Activated T-cell treated with anti-CD3 and anti-CD28 coated beads, Interleukin-2, amount 50 U/mL, for 24 hours (primary cell): ENCODE measurements at regions not wholly inside any gene's neighbourhood (a gene's known extent, or its start where the extent isn't known, plus 50 kb on each side); places are given as distances from the start of the nearest gene placed in this dataset.
A peak's percentile ranks its signal among the peaks of the same experiment; 100 is the strongest.

Source experiments
- DNase-seq: peaks from one replicate; pipeline ENCODE4 v3.0.0-alpha.2; 2020
- H3K27ac Mint-ChIP-seq: 2 replicates; pipeline ENCODE4 v1.8.0; 2020; ENCODE audit warnings: mild to moderate bottlenecking, mixed read lengths
- H3K27me3 Mint-ChIP-seq: 2 replicates; pipeline ENCODE4 v1.8.0; 2020; ENCODE audit warnings: mixed read lengths
- H3K36me3 Mint-ChIP-seq: 2 replicates; pipeline ENCODE4 v1.8.0; 2020; ENCODE audit warnings: low read depth, mixed read lengths
- H3K4me1 Mint-ChIP-seq: 2 replicates; pipeline ENCODE4 v1.8.0; 2020; ENCODE audit warnings: low read depth, mixed read lengths
- H3K4me3 Mint-ChIP-seq: 2 replicates; pipeline ENCODE4 v1.8.0; 2020; ENCODE audit warnings: mild to moderate bottlenecking, moderate library complexity, mixed read lengths
- H3K9me3 Mint-ChIP-seq: 2 replicates; pipeline ENCODE4 v1.8.0; 2020; ENCODE audit warnings: mixed read lengths

- Mint-ChIP-seq H3K4me3 (no peak overlapping the region), H3K4me1 (no peaks in the 10 kb centered on the region), H3K27me3 (no peaks in the 10 kb centered on the region), H3K27ac (no peak overlapping the region), H3K9me3 (peaks cover 13% of the 10 kb centered on the region), H3K36me3 (no peaks in the 10 kb centered on the region)
- no peak for DNase-seq
Measured at GRCh38 chr6:149182262-149182661, 135.2 kb upstream of the TAB2 start.

- H3K36me3 Mint-ChIP-seq, result no peaks in the 10 kb centered on the region
- no peak overlapping the region for H3K4me3 Mint-ChIP-seq
- H3K27me3 Mint-ChIP-seq, result no peaks in the 10 kb centered on the region
- H3K27ac Mint-ChIP-seq, result no peak overlapping the region
- peaks cover 13% of the 10 kb centered on the region for H3K9me3 Mint-ChIP-seq
- DNase-seq, result no peak
- peaks cover 4% of the 10 kb centered on the region for H3K4me1 Mint-ChIP-seq
Measured at GRCh38 chr6:149184523-149184922, 133.0 kb upstream of the TAB2 start.

GRCh38 chr6:149185799-149186357 is 131.6 kb upstream of the TAB2 start:
- Mint-ChIP-seq H3K4me1 (peaks cover 15% of the 10 kb centered on the region), H3K4me3 (no peak overlapping the region), H3K36me3 (no peaks in the 10 kb centered on the region), H3K9me3 (peaks cover 13% of the 10 kb centered on the region), H3K27ac (no peak overlapping the region), H3K27me3 (no peaks in the 10 kb centered on the region)
- DNase-seq, result no peak

- DNase-seq, result no peak
- Mint-ChIP-seq H3K36me3 (no peaks in the 10 kb centered on the region), H3K27ac (no peak overlapping the region), H3K27me3 (no peaks in the 10 kb centered on the region), H3K4me3 (no peak overlapping the region), H3K4me1 (peaks cover 15% of the 10 kb centered on the region), H3K9me3 (peaks cover 13% of the 10 kb centered on the region)
Measured at GRCh38 chr6:149186873-149187272, 130.6 kb upstream of the TAB2 start.

- no peaks in the 10 kb centered on the region for H3K27me3 Mint-ChIP-seq
- peak overlapping the region; percentile 58 for H3K27ac Mint-ChIP-seq
- peak; percentile 72 for DNase-seq
- peaks cover 25% of the 10 kb centered on the region for H3K4me1 Mint-ChIP-seq
- H3K9me3 Mint-ChIP-seq, result peaks cover 2% of the 10 kb centered on the region
- no peak overlapping the region for H3K4me3 Mint-ChIP-seq
- H3K36me3 Mint-ChIP-seq, result no peaks in the 10 kb centered on the region
Measured at GRCh38 chr6:149190224-149190831, 127.2 kb upstream of the TAB2 start.

- DNase-seq, result no peak
- H3K4me3 Mint-ChIP-seq, result no peak overlapping the region
- H3K27ac Mint-ChIP-seq, result peak overlapping the region; percentile 1
- peaks cover 15% of the 10 kb centered on the region for H3K9me3 Mint-ChIP-seq
- H3K36me3 Mint-ChIP-seq, result no peaks in the 10 kb centered on the region
- no peaks in the 10 kb centered on the region for H3K27me3 Mint-ChIP-seq
- H3K4me1 Mint-ChIP-seq, result peaks cover 19% of the 10 kb centered on the region
Measured at GRCh38 chr6:149194820-149195558, 122.5 kb upstream of the TAB2 start.

GRCh38 chr6:149196091-149196490 is 121.4 kb upstream of the TAB2 start:
- H3K9me3 Mint-ChIP-seq, result peaks cover 18% of the 10 kb centered on the region
- peaks cover 13% of the 10 kb centered on the region for H3K4me1 Mint-ChIP-seq
- H3K27ac Mint-ChIP-seq, result no peak overlapping the region
- H3K36me3 Mint-ChIP-seq, result no peaks in the 10 kb centered on the region
- no peaks in the 10 kb centered on the region for H3K27me3 Mint-ChIP-seq
- no peak for DNase-seq
- H3K4me3 Mint-ChIP-seq, result no peak overlapping the region

- Mint-ChIP-seq H3K4me1 (peaks cover 13% of the 10 kb centered on the region), H3K36me3 (no peaks in the 10 kb centered on the region), H3K9me3 (peaks cover 20% of the 10 kb centered on the region), H3K27me3 (no peaks in the 10 kb centered on the region), H3K27ac (no peak overlapping the region), H3K4me3 (no peak overlapping the region)
- DNase-seq, result no peak
Measured at GRCh38 chr6:149197482-149197881, 120.0 kb upstream of the TAB2 start.

GRCh38 chr6:149198265-149198664 is 119.2 kb upstream of the TAB2 start:
- peaks cover 20% of the 10 kb centered on the region for H3K9me3 Mint-ChIP-seq
- H3K4me1 Mint-ChIP-seq, result peaks cover 16% of the 10 kb centered on the region
- no peaks in the 10 kb centered on the region for H3K27me3 Mint-ChIP-seq
- no peak overlapping the region for H3K27ac Mint-ChIP-seq
- no peaks in the 10 kb centered on the region for H3K36me3 Mint-ChIP-seq
- no peak for DNase-seq
- no peak overlapping the region for H3K4me3 Mint-ChIP-seq

- no peaks in the 10 kb centered on the region for H3K36me3 Mint-ChIP-seq
- peaks cover 20% of the 10 kb centered on the region for H3K9me3 Mint-ChIP-seq
Measured at GRCh38 chr6:149200282-149200945, 117.1 kb upstream of the TAB2 start.

GRCh38 chr6:149201068-149201655 is 116.3 kb upstream of the TAB2 start:
- no peak overlapping the region for H3K4me3 Mint-ChIP-seq
- H3K27ac Mint-ChIP-seq, result no peak overlapping the region
- DNase-seq, result no peak
- H3K9me3 Mint-ChIP-seq, result peaks cover 20% of the 10 kb centered on the region
- peaks cover 7% of the 10 kb centered on the region for H3K4me1 Mint-ChIP-seq
- no peaks in the 10 kb centered on the region for H3K36me3 Mint-ChIP-seq
- no peaks in the 10 kb centered on the region for H3K27me3 Mint-ChIP-seq

More at GRCh38 chr6:149200282-149200945, 117.1 kb upstream of the TAB2 start:
- no peak for DNase-seq
- Mint-ChIP-seq H3K4me1 (peaks cover 7% of the 10 kb centered on the region), H3K4me3 (no peak overlapping the region), H3K27me3 (no peaks in the 10 kb centered on the region), H3K27ac (no peak overlapping the region)

- Mint-ChIP-seq H3K9me3 (peaks cover 13% of the 10 kb centered on the region), H3K27me3 (no peaks in the 10 kb centered on the region), H3K27ac (no peak overlapping the region), H3K4me1 (peaks cover 7% of the 10 kb centered on the region), H3K4me3 (no peak overlapping the region), H3K36me3 (no peaks in the 10 kb centered on the region)
- DNase-seq, result no peak
Measured at GRCh38 chr6:149202100-149202499, 115.4 kb upstream of the TAB2 start.

- peaks cover 7% of the 10 kb centered on the region for H3K4me1 Mint-ChIP-seq
- peaks cover 5% of the 10 kb centered on the region for H3K9me3 Mint-ChIP-seq
- H3K27ac Mint-ChIP-seq, result no peak overlapping the region
- H3K4me3 Mint-ChIP-seq, result no peak overlapping the region
- H3K27me3 Mint-ChIP-seq, result no peaks in the 10 kb centered on the region
- no peak for DNase-seq
- no peaks in the 10 kb centered on the region for H3K36me3 Mint-ChIP-seq
Measured at GRCh38 chr6:149202952-149203351, 114.6 kb upstream of the TAB2 start.

GRCh38 chr6:149203509-149203908 is 114.0 kb upstream of the TAB2 start:
- Mint-ChIP-seq H3K36me3 (no peaks in the 10 kb centered on the region), H3K4me1 (peaks cover 5% of the 10 kb centered on the region), H3K9me3 (peaks cover 5% of the 10 kb centered on the region), H3K27me3 (no peaks in the 10 kb centered on the region), H3K27ac (no peak overlapping the region), H3K4me3 (no peak overlapping the region)
- DNase-seq, result no peak
